ENCODE measurements at regions not wholly inside any gene's neighbourhood (a gene's known extent, or its start where the extent isn't known, plus 50 kb on each side); places are given as distances from the start of the nearest gene placed in this dataset.

DNA sequence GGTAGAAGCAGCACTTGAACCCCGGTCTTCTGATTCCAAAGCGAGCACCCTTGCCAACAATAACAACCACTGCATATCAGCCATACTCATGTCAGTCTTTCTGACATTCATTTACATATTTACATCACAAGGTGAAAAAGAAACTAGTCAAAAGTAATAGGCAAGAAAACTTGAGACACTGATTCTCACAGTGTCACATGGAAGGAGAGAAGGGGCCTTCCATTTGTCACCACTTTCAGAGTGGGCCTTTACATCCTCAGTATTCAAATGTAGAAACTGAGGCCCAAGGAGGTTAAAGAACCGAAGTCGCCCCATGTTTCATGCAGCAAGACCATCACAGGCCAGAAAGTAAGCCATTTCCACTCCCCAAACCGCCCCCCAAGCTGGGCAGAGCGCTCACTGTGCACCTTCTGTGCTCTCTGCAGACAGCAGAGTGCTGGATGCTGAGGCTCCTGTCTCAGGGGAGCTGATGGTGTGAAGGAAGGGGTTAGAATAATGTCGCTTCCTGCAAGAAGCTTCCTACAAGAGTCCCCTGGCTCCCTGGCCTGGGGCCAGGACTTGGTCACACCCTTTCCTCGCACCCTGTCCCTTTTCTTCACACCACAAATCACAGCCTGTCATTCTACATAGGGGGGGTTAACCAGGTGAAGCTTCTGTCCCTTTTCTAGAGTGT, 260.1 kb downstream of the UACA start:
- TF ChIP-seq, protein P1, sequence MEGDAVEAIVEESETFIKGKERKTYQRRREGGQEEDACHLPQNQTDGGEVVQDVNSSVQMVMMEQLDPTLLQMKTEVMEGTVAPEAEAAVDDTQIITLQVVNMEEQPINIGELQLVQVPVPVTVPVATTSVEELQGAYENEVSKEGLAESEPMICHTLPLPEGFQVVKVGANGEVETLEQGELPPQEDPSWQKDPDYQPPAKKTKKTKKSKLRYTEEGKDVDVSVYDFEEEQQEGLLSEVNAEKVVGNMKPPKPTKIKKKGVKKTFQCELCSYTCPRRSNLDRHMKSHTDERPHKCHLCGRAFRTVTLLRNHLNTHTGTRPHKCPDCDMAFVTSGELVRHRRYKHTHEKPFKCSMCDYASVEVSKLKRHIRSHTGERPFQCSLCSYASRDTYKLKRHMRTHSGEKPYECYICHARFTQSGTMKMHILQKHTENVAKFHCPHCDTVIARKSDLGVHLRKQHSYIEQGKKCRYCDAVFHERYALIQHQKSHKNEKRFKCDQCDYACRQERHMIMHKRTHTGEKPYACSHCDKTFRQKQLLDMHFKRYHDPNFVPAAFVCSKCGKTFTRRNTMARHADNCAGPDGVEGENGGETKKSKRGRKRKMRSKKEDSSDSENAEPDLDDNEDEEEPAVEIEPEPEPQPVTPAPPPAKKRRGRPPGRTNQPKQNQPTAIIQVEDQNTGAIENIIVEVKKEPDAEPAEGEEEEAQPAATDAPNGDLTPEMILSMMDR (IDR thresholded peaks at IDR 0.05; ENCODE audit: borderline replicate concordance), result no peak
- no peak for DNase-seq
- Histone ChIP-seq H3K4me3 (no peak overlapping the region), H3K4me1 (peaks cover 30% of the 10 kb centered on the region), H3K36me3 (no peaks in the 10 kb centered on the region), H3K9me3 (replicated peaks) (peaks cover 7% of the 10 kb centered on the region), H3K27ac (replicated peaks) (no peak overlapping the region), H3K27me3 (ENCODE audit: low read depth) (no peaks in the 10 kb centered on the region)
- intact Hi-C loops (cut with micrococcal nuclease), result no loop called here

DNA sequence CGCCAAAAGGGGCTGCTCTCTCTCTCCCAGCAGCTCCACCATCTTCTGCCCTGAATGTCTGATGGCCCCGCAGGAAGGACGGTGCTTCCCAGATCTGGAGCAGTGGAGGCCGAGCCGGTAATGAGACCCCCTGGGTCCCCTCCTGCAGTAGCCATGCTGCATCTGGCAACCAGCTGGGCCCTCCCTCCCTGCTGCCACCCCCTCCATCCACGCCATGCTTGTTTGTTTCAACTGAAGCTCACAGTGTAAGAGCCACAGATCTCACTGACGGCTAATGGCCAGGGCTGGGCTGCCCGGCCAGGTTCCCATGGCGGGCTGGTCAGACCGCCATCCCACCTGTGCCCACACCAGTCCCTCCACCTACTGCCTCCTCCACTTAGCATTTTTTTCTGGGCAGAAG, 260.8 kb downstream of the UACA start:
- TF ChIP-seq, protein P1 (IDR thresholded peaks at IDR 0.05; ENCODE audit: borderline replicate concordance), result no peak
- H3K36me3 ChIP-seq, result no peaks in the 10 kb centered on the region

DNA sequence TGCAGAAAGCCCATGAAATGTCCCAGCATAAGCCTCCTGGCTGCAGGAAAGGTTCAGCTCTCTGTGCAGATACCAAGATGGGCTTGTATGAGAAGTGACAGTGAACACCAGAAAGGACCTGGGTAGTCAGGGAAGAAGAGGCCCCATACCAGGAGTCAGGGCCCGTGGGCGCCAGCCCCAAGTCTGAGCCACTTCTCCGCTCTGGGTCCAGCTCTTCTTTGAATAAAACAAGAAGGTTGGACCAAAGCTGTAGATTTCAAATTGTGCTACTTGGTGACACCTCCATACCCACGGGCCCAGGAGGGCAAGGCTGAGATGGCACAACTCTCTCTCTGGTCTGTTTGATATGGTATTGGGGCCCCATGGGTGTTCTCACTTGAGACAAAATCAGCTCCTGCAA, 261.5 kb downstream of the UACA start:
- Histone ChIP-seq H3K27me3 (ENCODE audit: low read depth) (no peaks in the 10 kb centered on the region), H3K4me1 (peaks cover 30% of the 10 kb centered on the region), H3K9me3 (replicated peaks) (peaks cover 3% of the 10 kb centered on the region), H3K27ac (replicated peaks) (no peak overlapping the region), H3K36me3 (no peaks in the 10 kb centered on the region), H3K4me3 (no peak overlapping the region)
- TF ChIP-seq, protein P1 (IDR thresholded peaks at IDR 0.05; ENCODE audit: borderline replicate concordance), result no peak
- intact Hi-C loops (cut with micrococcal nuclease), result no loop called here
- no peak for DNase-seq

More for the DNA sequence above, 260.8 kb downstream of the UACA start:
- Histone ChIP-seq H3K27me3 (ENCODE audit: low read depth) (no peaks in the 10 kb centered on the region), H3K4me1 (peaks cover 30% of the 10 kb centered on the region), H3K4me3 (no peak overlapping the region), H3K27ac (replicated peaks) (no peak overlapping the region), H3K9me3 (replicated peaks) (peaks cover 7% of the 10 kb centered on the region)
- DNase-seq, result no peak
- intact Hi-C loops (cut with micrococcal nuclease), result no loop called here

DNA sequence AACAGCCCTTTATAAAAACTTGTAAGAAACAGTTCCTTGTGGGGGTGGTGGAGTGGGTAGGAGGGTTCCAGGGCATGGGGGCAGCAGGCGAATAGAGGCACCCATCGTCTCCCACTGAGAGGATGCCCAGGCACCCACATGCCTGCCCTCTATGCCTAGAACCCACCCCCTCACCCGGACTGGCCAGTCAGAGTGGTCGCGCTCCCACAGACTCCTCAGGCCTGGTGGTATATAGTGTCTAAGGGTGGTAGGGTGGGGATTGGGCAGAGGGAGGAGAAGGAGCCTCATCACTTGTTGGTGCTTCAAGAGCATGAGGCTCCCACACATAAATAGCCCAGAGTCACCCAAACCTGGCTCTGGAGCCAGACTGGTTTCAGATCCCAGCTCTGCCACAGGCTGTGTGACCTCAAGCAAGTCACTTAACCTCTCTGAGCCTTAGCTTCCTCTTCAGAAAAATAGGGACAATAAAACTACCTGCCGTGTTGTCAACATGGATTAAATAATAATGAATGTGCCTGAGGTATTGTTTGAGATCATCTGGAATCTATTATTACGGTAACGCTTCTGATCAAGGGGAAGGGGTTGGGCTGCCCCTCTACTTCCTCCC, 262.1 kb downstream of the UACA start:
- intact Hi-C loops (cut with micrococcal nuclease), result no loop called here
- Histone ChIP-seq H3K4me3 (no peak overlapping the region), H3K4me1 (peaks cover 30% of the 10 kb centered on the region), H3K36me3 (no peaks in the 10 kb centered on the region), H3K9me3 (replicated peaks) (no peaks in the 10 kb centered on the region), H3K27me3 (ENCODE audit: low read depth) (no peaks in the 10 kb centered on the region), H3K27ac (replicated peaks) (no peak overlapping the region)
- TF ChIP-seq, protein P1 (IDR thresholded peaks at IDR 0.05; ENCODE audit: borderline replicate concordance), result no peak
- no peak for DNase-seq

DNA sequence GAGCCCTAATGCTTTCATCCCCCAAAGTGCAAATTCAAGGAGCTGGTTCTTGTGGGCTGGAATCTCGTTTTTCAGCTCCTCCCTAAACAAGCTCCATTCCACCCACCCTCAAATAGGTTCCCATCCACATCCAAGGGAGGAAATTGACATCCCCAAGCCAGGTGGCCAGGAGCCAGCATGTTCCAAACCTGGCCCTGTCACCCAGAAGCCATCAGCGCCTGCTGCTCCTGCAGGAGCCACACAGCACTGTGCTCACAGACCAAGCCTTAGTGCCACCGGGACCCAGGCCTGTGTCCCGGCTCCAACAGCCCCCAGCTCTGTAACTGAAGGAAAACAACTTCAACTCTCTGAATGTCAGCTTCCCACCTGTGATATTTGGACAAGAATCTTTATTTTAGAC, 263.6 kb downstream of the UACA start:
- Histone ChIP-seq H3K9me3 (replicated peaks) (no peaks in the 10 kb centered on the region), H3K4me1 (peaks cover 18% of the 10 kb centered on the region), H3K27me3 (ENCODE audit: low read depth) (no peaks in the 10 kb centered on the region), H3K4me3 (no peak overlapping the region), H3K36me3 (no peaks in the 10 kb centered on the region), H3K27ac (replicated peaks) (no peak overlapping the region)
- TF ChIP-seq, protein P1 (IDR thresholded peaks at IDR 0.05; ENCODE audit: borderline replicate concordance), result no peak
- no peak for DNase-seq
- intact Hi-C loops (cut with micrococcal nuclease), result no loop called here

Measured in left ventricle myocardium inferior (tissue), 1 donor.